Brain microvascular endothelial cell (primary cell): ENCODE measurements at regions not wholly inside any gene's neighbourhood (a gene's known extent, or its start where the extent isn't known, plus 50 kb on each side); places are given as distances from the start of the nearest gene placed in this dataset.

Experiments
- DNase-seq: peaks from one replicate; pipeline ENCODE4 v3.0.0-alpha.2; 2020
- H3K27ac ChIP-seq: fragments of 250-450 bp; sonication (Bioruptor Pico); 2 replicates; pipeline ENCODE4 v1.5.1; 2020; ENCODE audit warnings: mild to moderate bottlenecking, moderate library complexity
- H3K27me3 ChIP-seq: fragments of 250-450 bp; sonication (Bioruptor Pico); replicated peaks from 2 replicates; pipeline ENCODE4 v1.5.1; 2020; ENCODE audit warnings: mild to moderate bottlenecking
- H3K36me3 ChIP-seq: fragments of 250-450 bp; sonication (Bioruptor Pico); replicated peaks from 2 replicates; pipeline ENCODE4 v1.5.1; 2020; ENCODE audit warnings: mild to moderate bottlenecking
- H3K4me3 ChIP-seq: 2 replicates; pipeline ENCODE4 v1.5.1; 2011; ENCODE audit warnings: low read depth, mild to moderate bottlenecking, control low read depth, low read length, moderate library complexity
- in situ Hi-C: cut with HindIII; loops from 2 replicates; pipeline ENCODE4 v1.10.0; 2017; ENCODE audit warnings: low sequenced_read_pairs, low pct_ligation_motif_present
- TF ChIP-seq, protein P1 (sequence below): IDR thresholded peaks from 2 replicates; pipeline ENCODE4 v1.5.1; 2011; ENCODE audit warnings: low read depth, mild to moderate bottlenecking, moderate library complexity, low read length, control low read depth, inconsistent platforms; ENCODE audit errors: missing control alignments

DNA sequence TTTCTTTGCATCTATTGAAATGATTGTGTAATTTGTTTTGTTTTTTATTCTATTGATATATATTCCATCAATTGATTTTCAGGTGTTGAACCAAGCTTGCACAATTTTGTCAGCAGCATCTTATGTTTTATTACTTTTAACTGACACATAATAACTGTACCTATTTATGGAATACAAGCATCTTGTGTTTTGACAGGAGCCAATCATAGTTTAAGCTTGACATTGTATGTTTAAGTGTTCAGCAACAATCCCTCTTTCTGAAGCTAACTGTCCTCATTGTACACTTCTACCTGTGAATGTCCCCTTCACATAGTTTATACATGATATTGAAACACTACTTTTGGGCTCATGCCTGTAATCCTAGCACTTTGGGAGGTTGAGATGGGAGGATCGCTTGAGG, 1017.6 kb upstream of the GYPC start:
- H3K27me3 ChIP-seq, result no peaks in the 10 kb centered on the region
- no peaks in the 10 kb centered on the region for H3K36me3 ChIP-seq
- in situ Hi-C loops, result no loop called here
- no peak overlapping the region for H3K27ac ChIP-seq
- no peak overlapping the region for H3K4me3 ChIP-seq
- TF ChIP-seq, protein P1, sequence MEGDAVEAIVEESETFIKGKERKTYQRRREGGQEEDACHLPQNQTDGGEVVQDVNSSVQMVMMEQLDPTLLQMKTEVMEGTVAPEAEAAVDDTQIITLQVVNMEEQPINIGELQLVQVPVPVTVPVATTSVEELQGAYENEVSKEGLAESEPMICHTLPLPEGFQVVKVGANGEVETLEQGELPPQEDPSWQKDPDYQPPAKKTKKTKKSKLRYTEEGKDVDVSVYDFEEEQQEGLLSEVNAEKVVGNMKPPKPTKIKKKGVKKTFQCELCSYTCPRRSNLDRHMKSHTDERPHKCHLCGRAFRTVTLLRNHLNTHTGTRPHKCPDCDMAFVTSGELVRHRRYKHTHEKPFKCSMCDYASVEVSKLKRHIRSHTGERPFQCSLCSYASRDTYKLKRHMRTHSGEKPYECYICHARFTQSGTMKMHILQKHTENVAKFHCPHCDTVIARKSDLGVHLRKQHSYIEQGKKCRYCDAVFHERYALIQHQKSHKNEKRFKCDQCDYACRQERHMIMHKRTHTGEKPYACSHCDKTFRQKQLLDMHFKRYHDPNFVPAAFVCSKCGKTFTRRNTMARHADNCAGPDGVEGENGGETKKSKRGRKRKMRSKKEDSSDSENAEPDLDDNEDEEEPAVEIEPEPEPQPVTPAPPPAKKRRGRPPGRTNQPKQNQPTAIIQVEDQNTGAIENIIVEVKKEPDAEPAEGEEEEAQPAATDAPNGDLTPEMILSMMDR, result no peak
- DNase-seq, result no peak

- H3K36me3 ChIP-seq, result no peaks in the 10 kb centered on the region
- no peaks in the 10 kb centered on the region for H3K27me3 ChIP-seq
- no peak for DNase-seq
- H3K4me3 ChIP-seq, result no peak overlapping the region
- no peak overlapping the region for H3K27ac ChIP-seq
- TF ChIP-seq, protein P1, result no peak
- in situ Hi-C loops, result no loop called here
These were observed 1013.9 kb upstream of the GYPC start for GRCh38 chr2:125642032-125642431.

DNA sequence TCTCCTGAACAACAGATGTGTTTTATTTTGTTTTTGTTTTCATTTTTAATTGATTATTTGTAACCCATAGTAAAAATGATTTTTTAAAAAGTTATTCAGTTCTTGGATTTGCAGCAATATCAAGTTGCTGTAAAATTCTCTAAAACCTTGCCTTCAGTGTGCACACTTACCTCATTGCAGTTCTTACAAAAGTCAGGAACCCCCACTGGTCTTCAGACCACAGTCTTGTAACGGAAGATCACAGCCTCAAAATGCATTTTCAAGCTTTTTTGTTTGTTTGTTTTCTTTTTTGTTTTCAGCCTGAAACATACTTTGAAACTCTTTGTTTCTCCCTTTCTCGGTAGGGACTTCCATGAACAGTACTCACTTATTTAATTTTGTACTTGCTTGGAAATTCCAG, 1012.8 kb upstream of the GYPC start:
- in situ Hi-C loops, result no loop called here
- TF ChIP-seq, protein P1, result no peak
- Histone ChIP-seq H3K4me3 (no peak overlapping the region), H3K27me3 (no peaks in the 10 kb centered on the region), H3K36me3 (no peaks in the 10 kb centered on the region), H3K27ac (no peak overlapping the region)
- no peak for DNase-seq

- TF ChIP-seq, protein P1, result no peak
- Histone ChIP-seq H3K36me3 (no peaks in the 10 kb centered on the region), H3K27ac (no peak overlapping the region), H3K27me3 (no peaks in the 10 kb centered on the region), H3K4me3 (no peak overlapping the region)
- in situ Hi-C loops, result no loop called here
- DNase-seq, result no peak
These were observed 1012.4 kb upstream of the GYPC start for GRCh38 chr2:125643585-125643984.

DNA sequence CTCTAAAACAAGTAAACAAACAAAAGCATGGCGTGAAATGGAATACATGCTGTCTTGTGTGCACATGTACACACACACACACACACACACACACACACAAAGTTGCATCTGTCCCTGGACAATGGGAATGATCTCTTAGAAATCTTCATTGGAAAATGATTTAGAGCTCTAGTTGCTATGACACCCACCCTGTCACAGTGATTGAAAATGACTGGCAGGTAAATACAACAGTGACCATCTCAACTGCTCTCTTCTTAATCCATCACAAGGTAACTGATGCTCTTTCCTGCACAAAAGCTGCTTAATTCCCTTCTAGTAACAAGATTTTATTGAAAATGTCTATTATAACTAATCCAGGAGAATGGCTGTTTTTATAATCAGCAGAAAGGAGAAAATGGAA, 1011.7 kb upstream of the GYPC start:
- DNase-seq, result no peak
- TF ChIP-seq, protein P1, result no peak
- Histone ChIP-seq H3K27me3 (no peaks in the 10 kb centered on the region), H3K27ac (no peak overlapping the region), H3K36me3 (no peaks in the 10 kb centered on the region), H3K4me3 (no peak overlapping the region)
- in situ Hi-C loops, result no loop called here

GRCh38 chr2:125652280-125652679, 1003.7 kb upstream of the GYPC start:
- H3K4me3 ChIP-seq, result no peak overlapping the region
- DNase-seq, result no peak
- TF ChIP-seq, protein P1, result no peak

More at GRCh38 chr2:125652280-125652679, 1003.7 kb upstream of the GYPC start:
- in situ Hi-C loops, result no loop called here
- Histone ChIP-seq H3K27ac (no peak overlapping the region), H3K36me3 (no peaks in the 10 kb centered on the region), H3K27me3 (no peaks in the 10 kb centered on the region)
